ENCODE measurements at regions not wholly inside any gene's neighbourhood (a gene's known extent, or its start where the extent isn't known, plus 50 kb on each side); places are given as distances from the start of the nearest gene placed in this dataset.

DNA sequence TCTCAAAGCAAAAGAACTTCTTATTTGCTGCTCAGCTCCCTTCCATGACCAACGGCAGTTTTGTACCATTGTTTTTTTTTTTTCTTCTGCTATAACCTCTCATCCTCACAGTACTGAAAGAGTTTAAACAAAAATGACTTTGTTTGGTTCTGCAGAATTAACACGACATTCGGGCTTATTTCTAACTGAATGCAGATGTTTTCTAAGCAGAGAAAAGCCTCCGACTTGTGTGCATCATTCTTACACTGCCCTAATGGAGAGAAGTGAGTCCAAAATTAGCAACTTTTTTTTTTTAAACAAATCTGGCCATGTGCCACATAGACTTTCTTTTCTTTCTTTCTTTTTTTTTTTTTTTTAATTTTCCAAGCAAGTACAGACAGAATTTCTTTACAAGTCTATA, 382.7 kb downstream of the HDGFL1 start:
- ChIA-PET CTCF (no interaction called here), POLR2A (ENCODE audit: unreplicated experiment) (no interaction called here)

DNA sequence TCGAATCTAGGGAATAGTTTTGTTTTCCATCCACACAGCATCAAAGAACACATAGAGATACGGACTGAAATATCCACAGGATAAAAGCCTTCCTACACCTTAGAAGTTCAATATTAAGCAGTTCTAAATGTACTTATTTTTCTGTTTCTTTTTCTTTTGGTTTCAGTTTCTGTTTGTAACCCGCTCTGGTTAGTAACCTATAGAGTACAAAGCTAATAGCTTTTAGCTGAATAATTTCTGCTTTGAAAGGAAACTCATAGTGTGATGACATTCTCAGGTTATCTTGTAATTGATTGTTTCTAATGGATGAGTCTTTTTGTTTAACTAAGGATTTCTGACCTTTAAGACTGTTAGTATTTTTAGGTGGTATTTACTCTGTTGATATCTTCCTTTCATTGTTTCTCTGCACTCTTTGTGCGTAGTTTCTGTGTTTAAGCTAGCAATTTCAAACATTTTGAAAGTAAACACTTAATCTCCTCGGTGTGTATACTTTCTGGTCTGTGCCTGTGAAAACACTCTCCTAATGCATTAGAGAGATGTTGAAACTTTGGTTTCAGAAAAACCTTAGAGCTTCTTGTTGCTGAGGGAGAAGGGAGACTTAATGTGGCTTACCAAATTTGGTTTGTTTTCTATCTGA, 385.5 kb downstream of the HDGFL1 start:
- H3F3A ChIP-seq (ENCODE audit: insufficient read depth, low read depth) = no peaks in the 10 kb centered on the region
- peak overlapping the region; percentile 71 for H3K4me2 ChIP-seq
- peak overlapping the region; percentile 76 for H2AFZ ChIP-seq
- no peak for DNase-seq
- CTCF ChIA-PET = no interaction called here
- no TSS peak for BruUV-seq (replicated peaks)
- intact Hi-C loops (cut with micrococcal nuclease; ENCODE audit: unreplicated experiment) = no loop called here
- H3K27ac ChIP-seq = 0 out of 2 replicates have a peak overlapping the region, but pooled peaks have one; percentile 13
- H3K36me3 ChIP-seq (ENCODE audit: low read depth) = no peaks in the 10 kb centered on the region
- no peaks in the 10 kb centered on the region for H3K9me2 ChIP-seq (ENCODE audit: insufficient read depth)
- no peaks in the 10 kb centered on the region for H4K20me1 ChIP-seq (ENCODE audit: insufficient read depth)
- peaks cover 11% of the 10 kb centered on the region; the same call in 1 of the 2 replicates for H3K4me1 ChIP-seq (replicated peaks; ENCODE audit: insufficient read depth)
- H3K27me3 ChIP-seq (ENCODE audit: insufficient read depth, low read depth) = no peaks in the 10 kb centered on the region
- TF ChIP-seq EZH2 (IDR thresholded peaks at IDR 0.05; ENCODE audit: low read depth) = no peak
- TF ChIP-seq, protein P1, sequence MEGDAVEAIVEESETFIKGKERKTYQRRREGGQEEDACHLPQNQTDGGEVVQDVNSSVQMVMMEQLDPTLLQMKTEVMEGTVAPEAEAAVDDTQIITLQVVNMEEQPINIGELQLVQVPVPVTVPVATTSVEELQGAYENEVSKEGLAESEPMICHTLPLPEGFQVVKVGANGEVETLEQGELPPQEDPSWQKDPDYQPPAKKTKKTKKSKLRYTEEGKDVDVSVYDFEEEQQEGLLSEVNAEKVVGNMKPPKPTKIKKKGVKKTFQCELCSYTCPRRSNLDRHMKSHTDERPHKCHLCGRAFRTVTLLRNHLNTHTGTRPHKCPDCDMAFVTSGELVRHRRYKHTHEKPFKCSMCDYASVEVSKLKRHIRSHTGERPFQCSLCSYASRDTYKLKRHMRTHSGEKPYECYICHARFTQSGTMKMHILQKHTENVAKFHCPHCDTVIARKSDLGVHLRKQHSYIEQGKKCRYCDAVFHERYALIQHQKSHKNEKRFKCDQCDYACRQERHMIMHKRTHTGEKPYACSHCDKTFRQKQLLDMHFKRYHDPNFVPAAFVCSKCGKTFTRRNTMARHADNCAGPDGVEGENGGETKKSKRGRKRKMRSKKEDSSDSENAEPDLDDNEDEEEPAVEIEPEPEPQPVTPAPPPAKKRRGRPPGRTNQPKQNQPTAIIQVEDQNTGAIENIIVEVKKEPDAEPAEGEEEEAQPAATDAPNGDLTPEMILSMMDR (conservative IDR thresholded peaks at IDR 0.05) = no peak
- POLR2A ChIA-PET (ENCODE audit: unreplicated experiment) = no interaction called here
- H3K4me3 ChIP-seq = peak overlapping the region; percentile 44
- H3K79me2 ChIP-seq (ENCODE audit: low read depth) = no peaks in the 10 kb centered on the region
- no peaks in the 10 kb centered on the region for H3K9me3 ChIP-seq (ENCODE audit: insufficient read depth, low read depth)

More for the DNA sequence above, 382.7 kb downstream of the HDGFL1 start:
- DNase-seq = no peak
- Histone ChIP-seq H3K27me3 (ENCODE audit: insufficient read depth, low read depth) (no peaks in the 10 kb centered on the region), H3K4me2 (no peak overlapping the region), H3K4me3 (no peak overlapping the region), H3K9me2 (ENCODE audit: insufficient read depth) (no peaks in the 10 kb centered on the region), H3F3A (ENCODE audit: insufficient read depth, low read depth) (no peaks in the 10 kb centered on the region), H2AFZ (no peak overlapping the region), H3K27ac (no peak overlapping the region), H3K4me1 (replicated peaks; ENCODE audit: insufficient read depth) (peaks cover 11% of the 10 kb centered on the region; the same call in 1 of the 2 replicates), H3K9me3 (ENCODE audit: insufficient read depth, low read depth) (no peaks in the 10 kb centered on the region), H4K20me1 (ENCODE audit: insufficient read depth) (no peaks in the 10 kb centered on the region), H3K36me3 (ENCODE audit: low read depth) (no peaks in the 10 kb centered on the region), H3K79me2 (ENCODE audit: low read depth) (no peaks in the 10 kb centered on the region)
- BruUV-seq (replicated peaks) = no TSS peak
- intact Hi-C loops (cut with micrococcal nuclease; ENCODE audit: unreplicated experiment) = no loop called here
- TF ChIP-seq, protein P1 (conservative IDR thresholded peaks at IDR 0.05) = no peak
- no peak for TF ChIP-seq EZH2 (IDR thresholded peaks at IDR 0.05; ENCODE audit: low read depth)

DNA sequence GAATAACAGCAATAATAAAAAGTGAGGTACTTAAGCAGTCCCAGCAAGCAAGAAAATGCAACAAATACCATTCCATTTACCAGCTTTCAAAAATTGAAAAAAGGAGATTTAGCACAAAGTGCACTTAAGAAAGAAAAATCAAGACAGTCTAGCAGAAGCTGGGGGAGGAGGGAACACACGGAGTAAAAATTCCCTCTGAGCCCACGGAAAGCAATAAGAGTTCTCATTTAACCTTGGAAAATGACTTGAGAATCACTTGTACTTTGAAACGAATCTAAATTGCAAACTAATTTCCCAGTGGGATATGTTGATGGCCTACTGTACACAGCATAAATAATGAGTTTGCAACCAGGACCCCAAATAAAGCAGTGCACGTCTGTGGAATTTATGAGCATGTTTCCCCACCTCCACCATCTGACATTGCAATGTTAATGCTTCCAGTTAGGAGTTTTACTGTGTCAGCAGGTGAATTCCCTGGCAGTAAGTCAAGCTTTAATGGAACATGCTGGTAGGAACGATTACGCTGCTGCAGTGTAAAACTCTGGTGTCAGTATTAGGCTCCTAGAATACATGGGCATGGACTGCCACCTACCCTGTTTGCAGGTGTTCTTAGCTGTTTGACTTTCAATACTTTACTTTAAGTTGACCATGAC, 386.8 kb downstream of the HDGFL1 start:
- DNase-seq = no peak
- Histone ChIP-seq H4K20me1 (ENCODE audit: insufficient read depth) (no peaks in the 10 kb centered on the region), H3K9me3 (ENCODE audit: insufficient read depth, low read depth) (no peaks in the 10 kb centered on the region), H3K27ac (no peak overlapping the region), H3K27me3 (ENCODE audit: insufficient read depth, low read depth) (no peaks in the 10 kb centered on the region), H3K79me2 (ENCODE audit: low read depth) (no peaks in the 10 kb centered on the region), H3K4me3 (no peak overlapping the region), H3K4me1 (replicated peaks; ENCODE audit: insufficient read depth) (peaks cover 11% of the 10 kb centered on the region; the same call in 1 of the 2 replicates), H3K36me3 (ENCODE audit: low read depth) (no peaks in the 10 kb centered on the region), H3K4me2 (no peak overlapping the region), H3F3A (ENCODE audit: insufficient read depth, low read depth) (no peaks in the 10 kb centered on the region), H2AFZ (no peak overlapping the region), H3K9me2 (ENCODE audit: insufficient read depth) (no peaks in the 10 kb centered on the region)
- no TSS peak for BruUV-seq (replicated peaks)
- no peak for TF ChIP-seq EZH2 (IDR thresholded peaks at IDR 0.05; ENCODE audit: low read depth)
- TF ChIP-seq, protein P1 (conservative IDR thresholded peaks at IDR 0.05) = no peak
- ChIA-PET POLR2A (ENCODE audit: unreplicated experiment) (no interaction called here), CTCF (no interaction called here)
- intact Hi-C loops (cut with micrococcal nuclease; ENCODE audit: unreplicated experiment) = no loop called here
